ENCODE measurements at regions not wholly inside any gene's neighbourhood (a gene's known extent, or its start where the extent isn't known, plus 50 kb on each side); places are given as distances from the start of the nearest gene placed in this dataset.

GRCh38 chr17:52947418-52947817 is 788.9 kb upstream of the CA10 start:
- no peak for TF ChIP-seq ZNF768 (tag by site-specific recombination; IDR thresholded peaks at IDR 0.05)
- TF ChIP-seq, protein P1, sequence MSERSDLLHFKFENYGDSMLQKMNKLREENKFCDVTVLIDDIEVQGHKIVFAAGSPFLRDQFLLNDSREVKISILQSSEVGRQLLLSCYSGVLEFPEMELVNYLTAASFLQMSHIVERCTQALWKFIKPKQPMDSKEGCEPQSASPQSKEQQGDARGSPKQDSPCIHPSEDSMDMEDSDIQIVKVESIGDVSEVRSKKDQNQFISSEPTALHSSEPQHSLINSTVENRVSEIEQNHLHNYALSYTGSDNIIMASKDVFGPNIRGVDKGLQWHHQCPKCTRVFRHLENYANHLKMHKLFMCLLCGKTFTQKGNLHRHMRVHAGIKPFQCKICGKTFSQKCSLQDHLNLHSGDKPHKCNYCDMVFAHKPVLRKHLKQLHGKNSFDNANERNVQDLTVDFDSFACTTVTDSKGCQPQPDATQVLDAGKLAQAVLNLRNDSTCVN (tag by site-specific recombination; optimal IDR thresholded peaks at IDR 0.05) = no peak
- TF ChIP-seq ZNF626 (tag by site-specific recombination; IDR thresholded peaks at IDR 0.05) = no peak
- TF ChIP-seq ZBTB20 (tag by site-specific recombination; IDR thresholded peaks at IDR 0.05) = no peak
